ENCODE measurements at regions not wholly inside any gene's neighbourhood (a gene's known extent, or its start where the extent isn't known, plus 50 kb on each side); places are given as distances from the start of the nearest gene placed in this dataset.

- ATAC-seq (ENCODE audit: insufficient read depth, low FRiP score) (no peak), DNase-seq (no peak)
- no peak overlapping the region for H3K27ac ChIP-seq (ENCODE audit: low read depth in 1 of 2, low read length in 1 of 2)
- no peaks in the 10 kb centered on the region for H3K4me1 ChIP-seq (ENCODE audit: control insufficient read depth in 5 of 5, insufficient read depth in 5 of 5, low read length in 5 of 5)
- H3K9ac ChIP-seq (ENCODE audit: insufficient read depth in 1 of 2, low read length in 2 of 2): no peak overlapping the region
- H3K4me3 ChIP-seq: no peak overlapping the region
- peaks cover 0 to 5% (median 0%) of the 10 kb centered on the region in 4 donors for H3K9me3 ChIP-seq (ENCODE audit: control insufficient read depth in 4 of 4, insufficient read depth in 3 of 4, low read length in 3 of 4)
- H3K27me3 ChIP-seq (ENCODE audit: control insufficient read depth in 3 of 3, insufficient read depth in 3 of 3, low read length in 2 of 3): no peaks in the 10 kb centered on the region
- no peaks in the 10 kb centered on the region for H3K36me3 ChIP-seq (ENCODE audit: control insufficient read depth in 4 of 4, insufficient read depth in 4 of 4, low read length in 4 of 4)
- WGBS, 2 donors: 67 to 85% methylated on average over 2 of the region's 2 CpGs
- no peak for TF ChIP-seq CTCF (IDR thresholded peaks at IDR 0.05; ENCODE audit: control extremely low read depth, extremely low read depth)
Measured at GRCh38 chr9:120312031-120312430, 267.9 kb downstream of the CDK5RAP2 start.

GRCh38 chr9:120310035-120310434 is 269.9 kb downstream of the CDK5RAP2 start:
- 79 to 87% methylated on average over 3 of the region's 3 CpGs for WGBS, 2 donors
- H3K27me3 ChIP-seq (ENCODE audit: control insufficient read depth in 3 of 3, insufficient read depth in 3 of 3, low read length in 2 of 3): no peaks in the 10 kb centered on the region

GRCh38 chr9:120308495-120308894 is 271.5 kb downstream of the CDK5RAP2 start:
- H3K36me3 ChIP-seq (ENCODE audit: control insufficient read depth in 4 of 4, insufficient read depth in 4 of 4, low read length in 4 of 4): no peaks in the 10 kb centered on the region
- DNase-seq (no peak), ATAC-seq (ENCODE audit: insufficient read depth, low FRiP score) (no peak)
- H3K27ac ChIP-seq (ENCODE audit: low read depth in 1 of 2, low read length in 1 of 2): no peak overlapping the region
- H3K9me3 ChIP-seq (ENCODE audit: control insufficient read depth in 4 of 4, insufficient read depth in 3 of 4, low read length in 3 of 4): peaks cover 0 to 3% (median 0%) of the 10 kb centered on the region in 4 donors
- H3K27me3 ChIP-seq (ENCODE audit: control insufficient read depth in 3 of 3, insufficient read depth in 3 of 3, low read length in 2 of 3): no peaks in the 10 kb centered on the region
- no peak overlapping the region for H3K4me3 ChIP-seq
- no peaks in the 10 kb centered on the region for H3K4me1 ChIP-seq (ENCODE audit: control insufficient read depth in 5 of 5, insufficient read depth in 5 of 5, low read length in 5 of 5)
- no peak for TF ChIP-seq CTCF (IDR thresholded peaks at IDR 0.05; ENCODE audit: control extremely low read depth, extremely low read depth)
- 34 to 36% methylated on average over 3 of the region's 3 CpGs for WGBS, 2 donors
- no peak overlapping the region for H3K9ac ChIP-seq (ENCODE audit: insufficient read depth in 1 of 2, low read length in 2 of 2)

More at GRCh38 chr9:120310035-120310434, 269.9 kb downstream of the CDK5RAP2 start:
- H3K27ac ChIP-seq (ENCODE audit: low read depth in 1 of 2, low read length in 1 of 2): no peak overlapping the region
- peaks cover 0 to 3% (median 0%) of the 10 kb centered on the region in 4 donors for H3K9me3 ChIP-seq (ENCODE audit: control insufficient read depth in 4 of 4, insufficient read depth in 3 of 4, low read length in 3 of 4)
- H3K36me3 ChIP-seq (ENCODE audit: control insufficient read depth in 4 of 4, insufficient read depth in 4 of 4, low read length in 4 of 4): no peaks in the 10 kb centered on the region
- H3K4me3 ChIP-seq: no peak overlapping the region
- TF ChIP-seq CTCF (IDR thresholded peaks at IDR 0.05; ENCODE audit: control extremely low read depth, extremely low read depth): no peak
- ATAC-seq (ENCODE audit: insufficient read depth, low FRiP score) (no peak), DNase-seq (no peak)
- no peaks in the 10 kb centered on the region for H3K4me1 ChIP-seq (ENCODE audit: control insufficient read depth in 5 of 5, insufficient read depth in 5 of 5, low read length in 5 of 5)
- H3K9ac ChIP-seq (ENCODE audit: insufficient read depth in 1 of 2, low read length in 2 of 2): no peak overlapping the region

GRCh38 chr9:120307599-120307998 is 272.4 kb downstream of the CDK5RAP2 start:
- H3K27ac ChIP-seq (ENCODE audit: low read depth in 1 of 2, low read length in 1 of 2): no peak overlapping the region
- 86 to 93% methylated on average over 2 of the region's 2 CpGs for WGBS, 2 donors
- no peak for DNase-seq
- peaks cover 0 to 3% (median 0%) of the 10 kb centered on the region in 4 donors for H3K9me3 ChIP-seq (ENCODE audit: control insufficient read depth in 4 of 4, insufficient read depth in 3 of 4, low read length in 3 of 4)
- no peak overlapping the region for H3K4me3 ChIP-seq
- H3K36me3 ChIP-seq (ENCODE audit: control insufficient read depth in 4 of 4, insufficient read depth in 4 of 4, low read length in 4 of 4): no peaks in the 10 kb centered on the region
- H3K27me3 ChIP-seq (ENCODE audit: control insufficient read depth in 3 of 3, insufficient read depth in 3 of 3, low read length in 2 of 3): no peaks in the 10 kb centered on the region
- no peak overlapping the region for H3K9ac ChIP-seq (ENCODE audit: insufficient read depth in 1 of 2, low read length in 2 of 2)
- no peak for ATAC-seq (ENCODE audit: insufficient read depth, low FRiP score)
- no peak for TF ChIP-seq CTCF (IDR thresholded peaks at IDR 0.05; ENCODE audit: control extremely low read depth, extremely low read depth)
- no peaks in the 10 kb centered on the region for H3K4me1 ChIP-seq (ENCODE audit: control insufficient read depth in 5 of 5, insufficient read depth in 5 of 5, low read length in 5 of 5)

Data from lung (tissue), 11 donors.